Endothelial cell (in vitro differentiated cells): ENCODE measurements at regions not wholly inside any gene's neighbourhood (a gene's known extent, or its start where the extent isn't known, plus 50 kb on each side); places are given as distances from the start of the nearest gene placed in this dataset.
"Not testable (repeated sequence)": the region's sequence is repeated elsewhere in the genome, so short reads cannot be mapped to it uniquely, and the experiment has no call there.

Source experiments
- DNase-seq: peaks from one replicate; pipeline ENCODE4 v3.0.0; 2021; ENCODE audit warnings: low spot score
- H3K27ac Mint-ChIP-seq: one replicate; pipeline ENCODE4 v1.8.0; 2021; ENCODE audit warnings: mixed read lengths, inconsistent platforms; ENCODE audit not compliant: unreplicated experiment
- H3K27me3 Mint-ChIP-seq: one replicate; pipeline ENCODE4 v1.8.0; 2021; ENCODE audit warnings: mild to moderate bottlenecking, moderate library complexity, mixed read lengths, inconsistent platforms; ENCODE audit not compliant: unreplicated experiment
- H3K36me3 Mint-ChIP-seq: one replicate; pipeline ENCODE4 v1.8.0; 2021; ENCODE audit warnings: mild to moderate bottlenecking, low read depth, mixed read lengths, inconsistent platforms; ENCODE audit not compliant: unreplicated experiment
- H3K4me1 Mint-ChIP-seq: one replicate; pipeline ENCODE4 v1.8.0; 2021; ENCODE audit warnings: mild to moderate bottlenecking, mixed read lengths, inconsistent platforms; ENCODE audit not compliant: unreplicated experiment
- H3K4me3 Mint-ChIP-seq: one replicate; pipeline ENCODE4 v1.8.0; 2021; ENCODE audit warnings: mild to moderate bottlenecking, mixed read lengths, inconsistent platforms; ENCODE audit not compliant: unreplicated experiment
- H3K9me3 Mint-ChIP-seq: one replicate; pipeline ENCODE4 v1.8.0; 2021; ENCODE audit warnings: mixed read lengths, inconsistent platforms; ENCODE audit not compliant: unreplicated experiment
- CTCF ChIP-seq: fragments of 200-600 bp; sonication (generic); IDR thresholded peaks from one replicate; pipeline ENCODE4 v1.5.0; 2021; ENCODE audit warnings: antibody characterized with exemption; ENCODE audit not compliant: unreplicated experiment

GRCh38 chr18:67455890-67456501 is 60.5 kb downstream of the DSEL start:
- Mint-ChIP-seq H3K36me3 (peaks cover 4% of the 10 kb centered on the region), H3K9me3 (no peaks in the 10 kb centered on the region), H3K4me3 (no peak overlapping the region), H3K4me1 (peaks cover 10% of the 10 kb centered on the region), H3K27ac (no peak overlapping the region), H3K27me3 (no peaks in the 10 kb centered on the region)
- TF ChIP-seq CTCF, result no peak
- DNase-seq, result no peak

DNA sequence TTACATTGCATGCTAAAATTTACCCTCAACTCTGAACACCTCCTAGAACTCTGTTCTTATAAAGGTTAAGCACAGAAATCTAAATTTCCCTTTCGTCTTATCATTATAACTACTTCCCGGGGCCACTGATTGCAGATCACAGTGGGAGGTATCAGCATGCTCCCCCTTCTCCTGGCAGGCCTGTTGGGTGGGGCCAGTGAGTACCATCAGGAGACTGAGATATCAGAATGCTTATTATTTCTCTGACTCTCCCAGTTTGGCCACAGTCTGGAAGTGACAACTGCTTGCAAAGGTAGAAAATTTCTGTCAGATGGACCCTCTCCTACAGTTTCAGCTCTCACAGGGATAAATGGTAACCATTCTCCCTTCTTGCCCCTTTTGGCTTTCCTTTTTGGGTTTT is 62.6 kb downstream of the DSEL start:
- TF ChIP-seq CTCF, result no peak
- Mint-ChIP-seq H3K27me3 (peaks cover 2% of the 10 kb centered on the region), H3K9me3 (no peaks in the 10 kb centered on the region), H3K27ac (no peak overlapping the region), H3K36me3 (peaks cover 6% of the 10 kb centered on the region), H3K4me1 (peaks cover 10% of the 10 kb centered on the region), H3K4me3 (no peak overlapping the region)
- DNase-seq, result no peak

DNA sequence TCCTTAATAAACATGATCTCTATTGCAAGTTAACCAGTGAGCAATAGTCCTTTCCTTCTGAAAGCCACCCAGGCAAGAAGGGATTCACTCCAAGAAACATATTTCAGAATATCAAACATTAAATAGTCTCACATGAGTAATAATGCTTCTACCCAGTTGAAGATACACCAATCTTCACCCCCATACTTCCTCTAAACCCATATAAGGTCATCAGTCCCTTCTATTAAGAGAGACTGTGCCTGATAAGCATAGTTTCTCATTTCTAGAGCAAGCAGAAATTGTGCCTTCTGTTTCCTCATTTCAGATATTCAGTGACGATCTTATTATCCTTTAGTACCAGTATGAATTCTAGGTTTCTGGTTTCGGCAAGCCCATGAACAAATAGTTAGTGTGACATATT is 64.6 kb downstream of the DSEL start:
- H3K4me3 Mint-ChIP-seq, result no peak overlapping the region
- H3K27ac Mint-ChIP-seq, result no peak overlapping the region
- DNase-seq, result no peak
- H3K36me3 Mint-ChIP-seq, result peaks cover 6% of the 10 kb centered on the region
- peaks cover 10% of the 10 kb centered on the region for H3K4me1 Mint-ChIP-seq
- H3K27me3 Mint-ChIP-seq, result peaks cover 2% of the 10 kb centered on the region
- no peak for TF ChIP-seq CTCF
- no peaks in the 10 kb centered on the region for H3K9me3 Mint-ChIP-seq

- not testable (repeated sequence) for DNase-seq, H3K4me3 Mint-ChIP-seq, H3K4me1 Mint-ChIP-seq, H3K27ac Mint-ChIP-seq, H3K36me3 Mint-ChIP-seq, H3K27me3 Mint-ChIP-seq, H3K9me3 Mint-ChIP-seq
Observed at GRCh38 chr18:67451101-67451500, 65.4 kb downstream of the DSEL start.

- Mint-ChIP-seq H3K36me3 (no peaks in the 10 kb centered on the region), H3K9me3 (no peaks in the 10 kb centered on the region), H3K4me1 (no peaks in the 10 kb centered on the region), H3K4me3 (no peak overlapping the region), H3K27ac (no peak overlapping the region), H3K27me3 (no peaks in the 10 kb centered on the region)
- no peak for DNase-seq
- no peak for TF ChIP-seq CTCF
Observed at GRCh38 chr18:67433971-67434370, 82.5 kb downstream of the DSEL start.

GRCh38 chr18:67432806-67433205 is 83.7 kb downstream of the DSEL start:
- no peaks in the 10 kb centered on the region for H3K9me3 Mint-ChIP-seq
- no peak for TF ChIP-seq CTCF
- H3K27ac Mint-ChIP-seq, result no peak overlapping the region
- H3K36me3 Mint-ChIP-seq, result no peaks in the 10 kb centered on the region
- no peak overlapping the region for H3K4me3 Mint-ChIP-seq
- no peaks in the 10 kb centered on the region for H3K4me1 Mint-ChIP-seq
- H3K27me3 Mint-ChIP-seq, result no peaks in the 10 kb centered on the region
- DNase-seq, result no peak
